ENCODE measurements at regions not wholly inside any gene's neighbourhood (a gene's known extent, or its start where the extent isn't known, plus 50 kb on each side); places are given as distances from the start of the nearest gene placed in this dataset.
A peak's percentile ranks its signal among the peaks of the same experiment; 100 is the strongest.

DNA sequence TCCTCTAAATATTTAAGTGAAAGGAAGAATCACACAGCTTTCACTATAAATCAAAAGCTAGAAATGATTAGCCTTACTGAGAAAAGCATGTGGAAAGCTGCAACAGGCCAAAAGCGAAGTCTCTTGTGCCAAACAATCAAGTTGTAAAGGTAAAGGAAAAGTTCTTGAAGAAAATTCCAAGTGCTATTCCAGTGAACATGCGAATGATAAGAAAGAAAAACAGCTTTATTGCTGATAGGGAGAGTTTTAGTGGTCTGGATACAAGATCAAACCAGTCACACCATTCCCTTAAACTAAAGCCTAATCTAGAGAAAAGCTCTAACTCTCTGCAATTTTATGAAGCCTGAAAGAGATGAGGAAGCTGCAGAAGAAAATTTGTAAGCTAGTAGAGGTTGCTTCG is 190.9 kb downstream of the BTG1 start:
- intact Hi-C loops (cut with DNase I) = no loop called here
- ATAC-seq = no peak
- no peak for DNase-seq (ENCODE audit: missing footprints)

- ATAC-seq (no peak), DNase-seq (ENCODE audit: missing footprints) (no peak)
- intact Hi-C loops (cut with DNase I) = no loop called here
Observed at GRCh38 chr12:91954326-91954725, 191.3 kb downstream of the BTG1 start.

- ATAC-seq (no peak), DNase-seq (ENCODE audit: missing footprints) (no peak)
- intact Hi-C loops (cut with DNase I) = no loop called here
Observed at GRCh38 chr12:91952916-91953315, 192.7 kb downstream of the BTG1 start.

DNA sequence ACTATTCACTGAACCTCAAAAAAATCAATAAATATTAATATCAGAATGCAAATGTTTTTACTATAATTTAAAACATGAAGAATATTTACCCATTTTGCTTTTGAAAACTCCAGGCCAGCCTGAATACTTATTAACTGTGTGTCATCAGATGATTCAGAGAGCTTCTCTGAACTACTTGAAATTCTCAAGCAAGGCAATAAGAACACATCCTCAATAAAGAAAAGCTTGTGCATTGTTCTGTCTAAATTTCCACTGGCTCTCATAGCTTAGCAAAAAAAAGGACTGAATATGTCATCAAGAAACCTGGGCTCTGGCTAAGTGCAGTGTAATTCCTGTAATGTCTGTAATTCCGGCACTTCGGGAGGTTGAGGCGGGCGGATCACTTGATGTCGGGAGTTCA is 194.1 kb downstream of the BTG1 start:
- DNase-seq (ENCODE audit: missing footprints) (no peak), ATAC-seq (no peak)
- intact Hi-C loops (cut with DNase I) = no loop called here

GRCh38 chr12:91948504-91948903 is 197.1 kb downstream of the BTG1 start:
- intact Hi-C loops (cut with DNase I) = no loop called here
- ATAC-seq (no peak), DNase-seq (ENCODE audit: missing footprints) (no peak)

- ATAC-seq (no peak), DNase-seq (ENCODE audit: missing footprints) (no peak)
- intact Hi-C loops (cut with DNase I) = no loop called here
Observed at GRCh38 chr12:91947459-91947858, 198.2 kb downstream of the BTG1 start.

GRCh38 chr12:91944637-91945036 is 201.0 kb downstream of the BTG1 start:
- no peak for DNase-seq (ENCODE audit: missing footprints)
- intact Hi-C loops (cut with DNase I) = no loop called here

DNA sequence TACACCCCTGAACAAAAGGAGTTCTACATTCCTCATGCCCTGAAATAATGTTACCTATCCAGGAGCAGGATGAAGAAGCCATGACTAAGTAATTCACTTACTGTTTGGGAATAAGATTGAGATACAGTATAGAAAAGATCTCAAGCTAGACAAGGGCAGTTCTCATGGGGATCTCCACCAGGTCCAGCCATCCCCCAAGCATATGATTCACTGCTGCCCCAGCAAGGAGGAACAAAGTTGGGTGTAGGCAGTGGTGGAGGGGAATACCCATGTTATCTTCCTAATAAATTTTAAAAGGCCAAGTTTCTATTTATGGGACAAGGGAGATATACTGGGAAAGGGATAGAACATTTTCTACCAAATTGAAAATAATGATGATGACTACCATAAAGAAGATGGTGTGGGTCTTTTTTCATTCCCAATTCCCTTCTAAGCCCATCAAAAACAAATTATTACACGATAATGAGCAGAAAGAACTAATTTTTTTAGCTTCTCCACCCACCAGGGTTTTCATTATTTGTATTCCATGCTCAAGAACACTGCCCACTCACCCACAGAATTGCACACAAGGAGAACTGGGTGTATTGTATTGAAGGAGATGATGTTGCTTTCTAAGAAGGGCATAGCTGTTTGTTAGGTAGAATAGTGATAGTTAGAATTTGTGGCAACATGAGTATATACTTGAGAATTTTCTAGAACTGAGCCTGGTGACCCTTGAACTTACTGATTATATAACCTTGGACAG is 204.6 kb downstream of the BTG1 start:
- ATAC-seq = no peak
- no peak for DNase-seq (ENCODE audit: missing footprints)
- intact Hi-C loops (cut with DNase I) = no loop called here

More at GRCh38 chr12:91944637-91945036, 201.0 kb downstream of the BTG1 start:
- ATAC-seq = no peak

DNA sequence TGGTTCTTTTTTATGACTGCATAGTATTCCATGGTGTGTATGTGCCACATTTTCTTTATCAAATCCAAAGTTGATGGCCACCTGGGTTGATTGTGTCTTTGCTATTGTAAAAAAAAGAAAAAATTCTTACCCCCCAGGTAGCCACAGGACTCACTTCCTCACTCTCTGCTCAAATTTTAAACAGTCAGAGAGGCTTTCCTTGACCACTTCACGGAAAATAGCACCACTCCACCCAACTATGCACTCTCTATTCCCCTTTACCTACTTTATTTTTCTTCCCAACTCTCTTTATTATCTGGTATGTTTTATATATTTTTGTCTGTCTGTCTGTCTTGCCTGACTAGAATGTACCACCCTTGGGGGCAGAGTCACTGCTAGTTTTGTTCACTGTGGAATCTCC is 205.3 kb downstream of the BTG1 start:
- DNase-seq (ENCODE audit: missing footprints) (no peak), ATAC-seq (no peak)
- intact Hi-C loops (cut with DNase I) = no loop called here

GRCh38 chr12:91937706-91938105 is 207.9 kb downstream of the BTG1 start:
- DNase-seq (ENCODE audit: missing footprints) = no peak
- intact Hi-C loops (cut with DNase I) = no loop called here
- no peak for ATAC-seq

- DNase-seq (ENCODE audit: missing footprints) = no peak
- no peak for ATAC-seq
- intact Hi-C loops (cut with DNase I) = no loop called here
Observed at GRCh38 chr12:91937009-91937408, 208.6 kb downstream of the BTG1 start.

- intact Hi-C loops (cut with DNase I) = no loop called here
- ATAC-seq (no peak), DNase-seq (ENCODE audit: missing footprints) (no peak)
Observed at GRCh38 chr12:91935296-91935695, 210.3 kb downstream of the BTG1 start.

- DNase-seq (ENCODE audit: missing footprints) = no peak
- ATAC-seq = peak; percentile 80
Observed at GRCh38 chr12:91931111-91931510, 214.5 kb downstream of the BTG1 start.

GRCh38 chr12:91928501-91928900 is 217.1 kb downstream of the BTG1 start:
- no peak for ATAC-seq
- intact Hi-C loops (cut with DNase I) = no loop called here
- no peak for DNase-seq (ENCODE audit: missing footprints)

More at GRCh38 chr12:91931111-91931510, 214.5 kb downstream of the BTG1 start:
- intact Hi-C loops (cut with DNase I) = no loop called here

DNA sequence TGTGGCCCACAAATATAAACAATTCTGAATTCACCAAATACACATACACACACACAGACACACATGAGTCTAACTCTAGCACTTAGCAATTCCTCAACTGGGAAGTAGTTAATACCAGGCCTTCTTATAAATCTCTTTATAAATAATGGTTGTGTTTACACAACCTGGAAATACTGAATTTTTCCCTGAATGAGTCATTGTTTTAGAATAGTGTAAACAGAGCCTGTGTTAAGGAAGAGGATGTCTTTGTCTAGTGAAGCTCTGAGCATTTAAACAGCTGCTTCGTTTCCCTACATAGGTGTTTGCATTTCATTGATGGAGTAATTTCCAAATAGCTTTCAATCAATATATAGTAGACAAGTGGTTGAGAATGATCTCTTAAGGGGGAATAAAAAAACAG is 218.8 kb downstream of the BTG1 start:
- DNase-seq (ENCODE audit: missing footprints) (no peak), ATAC-seq (no peak)
- intact Hi-C loops (cut with DNase I) = no loop called here

DNA sequence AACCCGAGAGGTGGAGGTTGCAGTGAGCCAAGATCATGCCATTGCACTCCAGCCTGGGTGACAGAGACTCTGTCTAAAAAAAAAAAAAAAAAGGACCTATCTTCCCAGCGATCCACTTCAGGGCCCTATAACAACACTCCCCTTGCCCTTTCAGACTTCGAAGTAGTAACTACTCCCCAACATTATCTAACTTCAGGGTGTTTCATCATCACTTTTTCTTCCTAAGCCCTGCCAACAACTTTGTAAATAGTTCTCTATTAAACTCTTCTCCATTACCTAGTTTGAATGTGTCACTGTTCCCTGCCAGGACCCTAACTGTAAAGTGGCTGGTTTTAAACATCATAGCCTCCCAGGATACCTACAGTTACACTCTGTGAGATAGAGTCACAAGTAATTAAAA is 220.8 kb downstream of the BTG1 start:
- ATAC-seq (no peak), DNase-seq (ENCODE audit: missing footprints) (no peak)
- intact Hi-C loops (cut with DNase I) = no loop called here

DNA sequence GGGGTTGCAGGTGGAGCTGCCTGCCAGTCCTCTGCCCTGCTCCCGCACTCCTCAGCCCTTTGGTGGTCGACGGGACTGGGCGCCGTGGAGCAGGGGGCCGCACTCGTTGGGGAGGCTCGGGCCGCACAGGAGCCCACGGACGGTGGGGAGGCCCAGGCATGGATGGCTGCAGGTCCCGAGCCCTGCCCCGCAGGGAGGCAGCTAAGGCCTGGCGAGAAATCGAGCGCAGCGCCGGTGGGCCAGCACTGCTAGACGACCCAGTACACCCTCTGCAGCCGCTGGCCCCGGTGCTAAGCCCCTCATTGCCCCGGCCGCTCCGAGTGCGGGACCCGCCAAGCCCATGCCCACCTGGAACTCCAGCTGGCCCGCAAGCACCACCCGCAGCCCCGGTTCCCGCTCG is 221.8 kb downstream of the BTG1 start:
- intact Hi-C loops (cut with DNase I) = no loop called here
- DNase-seq (ENCODE audit: missing footprints) = peak; percentile 66
- no peak for ATAC-seq

- intact Hi-C loops (cut with DNase I) = no loop called here
- ATAC-seq = no peak
Observed at GRCh38 chr12:91922674-91923073, 223.0 kb downstream of the BTG1 start.

GRCh38 chr12:91922139-91922538 is 223.5 kb downstream of the BTG1 start:
- DNase-seq (ENCODE audit: missing footprints) = no peak
- intact Hi-C loops (cut with DNase I) = no loop called here
- no peak for ATAC-seq

More at GRCh38 chr12:91922674-91923073, 223.0 kb downstream of the BTG1 start:
- DNase-seq (ENCODE audit: missing footprints) = no peak

GRCh38 chr12:91921555-91921954 is 224.1 kb downstream of the BTG1 start:
- no peak for ATAC-seq

DNA sequence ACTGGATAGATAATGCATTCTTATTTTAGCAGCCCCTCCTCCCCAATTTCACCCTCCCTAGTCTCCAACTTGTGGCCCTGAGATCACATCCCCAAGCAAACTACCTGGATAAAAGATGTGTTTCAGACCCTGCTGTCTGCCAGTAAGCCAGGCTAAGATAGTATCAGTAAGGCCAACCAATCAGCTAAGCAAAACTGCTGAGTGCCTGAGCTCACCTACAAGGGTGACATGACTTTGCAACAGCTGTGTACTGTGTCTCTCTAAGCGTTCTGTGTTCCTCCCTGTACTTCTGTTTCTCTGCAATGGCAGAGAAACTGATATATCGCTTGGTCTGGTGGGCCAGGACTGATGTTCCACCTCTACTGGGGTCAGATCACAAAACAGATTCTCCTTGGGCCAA is 224.9 kb downstream of the BTG1 start:
- DNase-seq (ENCODE audit: missing footprints) = no peak
- ATAC-seq = no peak
- intact Hi-C loops (cut with DNase I) = no loop called here

More at GRCh38 chr12:91921555-91921954, 224.1 kb downstream of the BTG1 start:
- DNase-seq (ENCODE audit: missing footprints) = no peak
- intact Hi-C loops (cut with DNase I) = no loop called here
